ENCODE measurements at regions not wholly inside any gene's neighbourhood (a gene's known extent, or its start where the extent isn't known, plus 50 kb on each side); places are given as distances from the start of the nearest gene placed in this dataset.
"Not testable (repeated sequence)": the region's sequence is repeated elsewhere in the genome, so short reads cannot be mapped to it uniquely, and the experiment has no call there.

DNA sequence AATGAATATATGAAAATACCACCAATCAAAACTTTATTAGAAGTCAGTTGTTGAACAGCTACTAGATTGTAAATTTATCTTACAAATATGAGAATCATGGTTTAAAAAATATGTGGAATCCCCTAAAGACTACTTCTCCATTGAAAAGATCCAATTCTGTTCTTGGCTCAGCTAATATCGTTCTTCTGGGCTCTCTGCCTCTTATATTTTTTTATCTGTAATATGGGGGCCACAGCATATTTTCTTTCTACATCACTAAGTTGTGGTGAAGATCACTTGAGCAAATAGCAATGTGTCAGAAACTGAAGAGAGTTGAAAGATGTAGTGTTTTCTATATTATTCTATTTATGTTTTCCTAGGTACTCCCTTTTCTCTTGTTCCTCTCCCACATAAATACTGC, 198.1 kb downstream of the FZD1 start:
- Histone ChIP-seq H3K36me3 (ENCODE audit: control insufficient read depth, insufficient read depth, low read length) (no peaks in the 10 kb centered on the region), H3K9me3 (ENCODE audit: control insufficient read depth, insufficient read depth, low read depth, low read length) (peaks cover 2% of the 10 kb centered on the region; the same call in 1 of the 2 replicates), H3K4me1 (ENCODE audit: control insufficient read depth, insufficient read depth, low read length) (no peaks in the 10 kb centered on the region), H3K27me3 (ENCODE audit: control insufficient read depth, insufficient read depth, low read length) (no peaks in the 10 kb centered on the region), H3K9ac (ENCODE audit: low read length) (no peak overlapping the region), H3K27ac (ENCODE audit: low read depth, low read length) (no peak overlapping the region), H3K4me3 (ENCODE audit: low read depth, low read length) (no peak overlapping the region)

GRCh38 chr7:91463330-91463729, 199.1 kb downstream of the FZD1 start:
- Histone ChIP-seq H3K36me3 (ENCODE audit: control insufficient read depth, insufficient read depth, low read length) (no peaks in the 10 kb centered on the region), H3K4me1 (ENCODE audit: control insufficient read depth, insufficient read depth, low read length) (no peaks in the 10 kb centered on the region), H3K9me3 (ENCODE audit: control insufficient read depth, insufficient read depth, low read depth, low read length) (no peaks in the 10 kb centered on the region), H3K27me3 (ENCODE audit: control insufficient read depth, insufficient read depth, low read length) (no peaks in the 10 kb centered on the region), H3K27ac (ENCODE audit: low read depth, low read length) (no peak overlapping the region), H3K9ac (ENCODE audit: low read length) (no peak overlapping the region), H3K4me3 (ENCODE audit: low read depth, low read length) (no peak overlapping the region)

- no peak overlapping the region for H3K9ac ChIP-seq (ENCODE audit: low read length)
- H3K4me3 ChIP-seq (ENCODE audit: low read depth, low read length): no peak overlapping the region
- no peaks in the 10 kb centered on the region for H3K27me3 ChIP-seq (ENCODE audit: control insufficient read depth, insufficient read depth, low read length)
- no peaks in the 10 kb centered on the region for H3K4me1 ChIP-seq (ENCODE audit: control insufficient read depth, insufficient read depth, low read length)
- no peaks in the 10 kb centered on the region for H3K9me3 ChIP-seq (ENCODE audit: control insufficient read depth, insufficient read depth, low read depth, low read length)
- no peak overlapping the region for H3K27ac ChIP-seq (ENCODE audit: low read depth, low read length)
- no peaks in the 10 kb centered on the region for H3K36me3 ChIP-seq (ENCODE audit: control insufficient read depth, insufficient read depth, low read length)
Measured at GRCh38 chr7:91465595-91466061, 201.4 kb downstream of the FZD1 start.

DNA sequence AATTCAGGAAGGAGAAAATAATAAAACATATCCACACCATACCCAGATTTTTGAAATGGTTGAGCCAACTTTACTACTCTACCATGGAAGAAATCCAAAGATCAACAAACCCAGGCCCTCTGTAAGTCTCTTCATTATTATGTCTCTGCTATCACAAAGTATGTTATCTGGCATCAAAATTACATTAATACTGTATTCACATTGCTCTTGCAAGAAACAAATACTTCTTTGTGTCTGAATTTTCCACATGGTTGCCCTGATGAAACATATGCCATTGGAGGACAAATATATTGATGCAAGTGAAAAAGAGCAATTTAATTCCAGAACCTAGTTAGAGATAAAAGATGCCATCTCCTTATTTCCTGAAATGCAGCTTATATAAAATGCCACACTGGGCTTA, 204.0 kb downstream of the FZD1 start:
- Histone ChIP-seq H3K4me1 (ENCODE audit: control insufficient read depth, insufficient read depth, low read length) (no peaks in the 10 kb centered on the region), H3K9ac (ENCODE audit: low read length) (no peak overlapping the region), H3K27me3 (ENCODE audit: control insufficient read depth, insufficient read depth, low read length) (no peaks in the 10 kb centered on the region), H3K4me3 (ENCODE audit: low read depth, low read length) (no peak overlapping the region), H3K9me3 (ENCODE audit: control insufficient read depth, insufficient read depth, low read depth, low read length) (no peaks in the 10 kb centered on the region; the same call in 1 of the 2 replicates), H3K36me3 (ENCODE audit: control insufficient read depth, insufficient read depth, low read length) (no peaks in the 10 kb centered on the region), H3K27ac (ENCODE audit: low read depth, low read length) (no peak overlapping the region)

GRCh38 chr7:91473619-91474018, 209.4 kb downstream of the FZD1 start:
- no peak overlapping the region for H3K9ac ChIP-seq (ENCODE audit: low read length)
- H3K27ac ChIP-seq (ENCODE audit: low read depth, low read length): no peak overlapping the region
- H3K9me3 ChIP-seq (ENCODE audit: control insufficient read depth, insufficient read depth, low read depth, low read length): peaks cover 12% of the 10 kb centered on the region; the same call in 1 of the 2 replicates
- no peaks in the 10 kb centered on the region for H3K27me3 ChIP-seq (ENCODE audit: control insufficient read depth, insufficient read depth, low read length)
- no peaks in the 10 kb centered on the region for H3K36me3 ChIP-seq (ENCODE audit: control insufficient read depth, insufficient read depth, low read length)
- H3K4me3 ChIP-seq (ENCODE audit: low read depth, low read length): no peak overlapping the region
- H3K4me1 ChIP-seq (ENCODE audit: control insufficient read depth, insufficient read depth, low read length): no peaks in the 10 kb centered on the region

GRCh38 chr7:91474074-91474473, 209.8 kb downstream of the FZD1 start:
- Histone ChIP-seq H3K4me1 (ENCODE audit: control insufficient read depth, insufficient read depth, low read length) (no peaks in the 10 kb centered on the region), H3K9ac (ENCODE audit: low read length) (no peak overlapping the region), H3K27ac (ENCODE audit: low read depth, low read length) (no peak overlapping the region), H3K36me3 (ENCODE audit: control insufficient read depth, insufficient read depth, low read length) (no peaks in the 10 kb centered on the region), H3K27me3 (ENCODE audit: control insufficient read depth, insufficient read depth, low read length) (no peaks in the 10 kb centered on the region), H3K9me3 (ENCODE audit: control insufficient read depth, insufficient read depth, low read depth, low read length) (peaks cover 12% of the 10 kb centered on the region; the same call in 1 of the 2 replicates), H3K4me3 (ENCODE audit: low read depth, low read length) (no peak overlapping the region)

DNA sequence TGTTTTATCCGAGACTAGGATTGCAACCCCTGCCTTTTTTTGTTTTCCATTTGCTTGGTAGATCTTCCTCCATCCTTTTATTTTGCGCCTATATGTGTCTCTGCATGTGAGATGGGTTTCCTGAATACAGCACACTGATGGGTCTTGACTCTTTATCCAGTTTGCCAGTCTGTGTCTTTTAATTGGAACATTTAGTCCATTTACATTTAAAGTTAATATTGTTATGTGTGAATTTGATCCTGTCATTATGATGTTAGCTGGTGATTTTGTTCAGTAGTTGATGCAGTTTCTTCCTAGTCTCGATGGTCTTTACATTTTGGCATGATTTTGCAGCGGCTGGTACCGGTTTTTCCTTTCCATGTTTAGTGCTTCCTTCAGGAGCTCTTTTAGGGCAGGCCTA, 216.2 kb downstream of the FZD1 start:
- not testable (repeated sequence) for H3K4me3 ChIP-seq (ENCODE audit: low read depth, low read length); H3K4me1 ChIP-seq (ENCODE audit: control insufficient read depth, insufficient read depth, low read length); H3K36me3 ChIP-seq (ENCODE audit: control insufficient read depth, insufficient read depth, low read length); H3K27me3 ChIP-seq (ENCODE audit: control insufficient read depth, insufficient read depth, low read length); H3K9me3 ChIP-seq (ENCODE audit: control insufficient read depth, insufficient read depth, low read depth, low read length); H3K27ac ChIP-seq (ENCODE audit: low read depth, low read length); H3K9ac ChIP-seq (ENCODE audit: low read length)

DNA sequence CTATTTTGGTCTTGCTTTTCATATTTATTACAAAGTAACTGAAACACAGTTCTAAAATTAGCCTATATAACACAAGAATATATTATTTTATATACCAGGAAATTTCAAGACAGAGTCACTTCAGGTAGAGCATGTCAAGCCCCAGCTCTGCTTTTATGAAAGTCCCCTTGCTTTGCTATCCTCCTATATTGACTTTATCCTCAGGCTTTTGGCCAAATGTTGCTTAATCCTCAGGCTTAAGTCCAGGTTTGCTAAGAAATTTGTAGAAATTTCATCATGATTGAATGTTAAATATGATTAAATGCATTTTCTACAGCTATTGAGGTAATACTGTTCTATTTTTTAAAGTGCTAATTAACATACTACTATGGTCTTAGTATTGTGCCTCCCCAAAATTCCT, 227.6 kb downstream of the FZD1 start:
- H3K9me3 ChIP-seq (ENCODE audit: control insufficient read depth, insufficient read depth, low read depth, low read length): no peaks in the 10 kb centered on the region
- H3K27ac ChIP-seq (ENCODE audit: low read depth, low read length): no peak overlapping the region
- no peak overlapping the region for H3K4me3 ChIP-seq (ENCODE audit: low read depth, low read length)
- no peak overlapping the region for H3K9ac ChIP-seq (ENCODE audit: low read length)
- no peaks in the 10 kb centered on the region for H3K4me1 ChIP-seq (ENCODE audit: control insufficient read depth, insufficient read depth, low read length)
- no peaks in the 10 kb centered on the region for H3K36me3 ChIP-seq (ENCODE audit: control insufficient read depth, insufficient read depth, low read length)
- no peaks in the 10 kb centered on the region for H3K27me3 ChIP-seq (ENCODE audit: control insufficient read depth, insufficient read depth, low read length)

- no peaks in the 10 kb centered on the region for H3K4me1 ChIP-seq (ENCODE audit: control insufficient read depth, insufficient read depth, low read length)
- H3K27me3 ChIP-seq (ENCODE audit: control insufficient read depth, insufficient read depth, low read length): no peaks in the 10 kb centered on the region
- no peak overlapping the region for H3K4me3 ChIP-seq (ENCODE audit: low read depth, low read length)
- no peak overlapping the region for H3K9ac ChIP-seq (ENCODE audit: low read length)
- H3K36me3 ChIP-seq (ENCODE audit: control insufficient read depth, insufficient read depth, low read length): no peaks in the 10 kb centered on the region
- H3K9me3 ChIP-seq (ENCODE audit: control insufficient read depth, insufficient read depth, low read depth, low read length): no peaks in the 10 kb centered on the region
- H3K27ac ChIP-seq (ENCODE audit: low read depth, low read length): no peak overlapping the region
Measured at GRCh38 chr7:91492317-91492716, 228.1 kb downstream of the FZD1 start.

DNA sequence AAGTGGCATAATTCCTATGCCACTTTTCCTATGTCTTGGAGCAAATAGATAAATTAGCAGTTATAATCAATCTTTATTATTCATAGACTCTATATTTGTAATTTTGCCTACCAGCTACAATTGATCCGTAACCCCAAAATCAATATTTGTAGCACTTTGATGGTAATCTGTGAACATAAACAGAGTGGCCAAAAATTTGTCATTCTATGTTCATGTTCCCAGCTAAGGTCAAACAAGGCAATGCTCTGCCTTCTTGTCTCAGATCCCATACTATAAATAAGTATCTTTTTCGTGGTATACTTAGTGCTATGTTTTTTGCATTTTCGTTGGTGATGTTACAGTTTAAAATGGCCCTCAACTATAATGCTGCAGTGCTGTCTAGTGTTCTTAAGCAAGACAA, 228.5 kb downstream of the FZD1 start:
- Histone ChIP-seq H3K9ac (ENCODE audit: low read length) (no peak overlapping the region), H3K27me3 (ENCODE audit: control insufficient read depth, insufficient read depth, low read length) (no peaks in the 10 kb centered on the region), H3K4me1 (ENCODE audit: control insufficient read depth, insufficient read depth, low read length) (no peaks in the 10 kb centered on the region)

DNA sequence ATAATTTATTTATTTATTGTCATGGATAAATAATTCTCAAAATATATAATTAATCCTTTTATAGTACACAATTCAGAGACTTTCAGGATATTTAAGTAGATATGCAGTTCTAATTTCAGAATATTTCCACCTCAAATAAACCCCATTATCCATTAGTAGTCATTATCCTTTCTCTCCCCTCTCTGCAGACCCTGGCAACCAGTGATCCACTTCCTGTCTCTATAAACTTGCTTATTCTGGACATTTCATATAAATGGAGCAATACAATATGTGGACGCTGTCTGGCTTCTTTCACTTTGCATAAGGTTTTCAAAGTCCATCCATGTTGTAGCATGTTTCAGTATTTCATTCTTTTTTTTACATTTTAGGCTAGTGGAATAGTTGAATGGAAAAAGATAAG, 230.2 kb downstream of the FZD1 start:
- H3K27ac ChIP-seq (ENCODE audit: low read depth, low read length): no peak overlapping the region
- H3K27me3 ChIP-seq (ENCODE audit: control insufficient read depth, insufficient read depth, low read length): no peaks in the 10 kb centered on the region
- no peak overlapping the region for H3K9ac ChIP-seq (ENCODE audit: low read length)
- no peaks in the 10 kb centered on the region for H3K4me1 ChIP-seq (ENCODE audit: control insufficient read depth, insufficient read depth, low read length)
- H3K4me3 ChIP-seq (ENCODE audit: low read depth, low read length): no peak overlapping the region
- no peaks in the 10 kb centered on the region for H3K36me3 ChIP-seq (ENCODE audit: control insufficient read depth, insufficient read depth, low read length)
- no peaks in the 10 kb centered on the region for H3K9me3 ChIP-seq (ENCODE audit: control insufficient read depth, insufficient read depth, low read depth, low read length)

More for the DNA sequence above, 228.5 kb downstream of the FZD1 start:
- Histone ChIP-seq H3K27ac (ENCODE audit: low read depth, low read length) (no peak overlapping the region), H3K4me3 (ENCODE audit: low read depth, low read length) (no peak overlapping the region), H3K36me3 (ENCODE audit: control insufficient read depth, insufficient read depth, low read length) (no peaks in the 10 kb centered on the region), H3K9me3 (ENCODE audit: control insufficient read depth, insufficient read depth, low read depth, low read length) (no peaks in the 10 kb centered on the region)

DNA sequence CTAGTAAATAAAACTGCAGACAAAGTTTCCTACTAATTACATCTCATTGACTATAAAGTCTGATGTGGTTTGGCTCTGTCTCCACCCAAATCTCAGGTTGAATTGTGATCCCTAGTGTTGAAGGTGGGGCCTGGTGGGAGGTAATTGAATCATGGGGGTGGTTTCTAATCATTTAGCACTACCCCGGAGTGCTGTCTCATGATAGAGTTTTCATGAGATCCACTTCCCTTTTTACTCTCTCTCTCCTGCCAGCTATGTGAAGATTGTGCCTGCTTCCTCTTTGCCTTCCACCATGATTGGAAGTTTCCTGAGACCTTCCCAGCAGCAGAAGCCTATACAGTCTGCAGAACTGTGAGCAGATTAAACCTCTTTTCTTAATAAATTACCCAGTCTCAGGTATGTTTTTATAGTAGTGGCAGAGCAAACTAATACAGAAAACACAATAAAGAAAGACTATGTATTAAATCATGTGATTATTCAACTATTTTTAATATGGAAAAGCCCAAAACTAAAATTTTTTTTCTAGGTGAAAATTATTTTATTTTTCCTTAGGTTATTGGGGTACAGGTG, 232.1 kb downstream of the FZD1 start:
- H3K9ac ChIP-seq (ENCODE audit: low read length): no peak overlapping the region
- H3K27me3 ChIP-seq (ENCODE audit: control insufficient read depth, insufficient read depth, low read length): no peaks in the 10 kb centered on the region

More for the DNA sequence above, 232.1 kb downstream of the FZD1 start:
- Histone ChIP-seq H3K36me3 (ENCODE audit: control insufficient read depth, insufficient read depth, low read length) (no peaks in the 10 kb centered on the region), H3K4me1 (ENCODE audit: control insufficient read depth, insufficient read depth, low read length) (no peaks in the 10 kb centered on the region), H3K9me3 (ENCODE audit: control insufficient read depth, insufficient read depth, low read depth, low read length) (no peaks in the 10 kb centered on the region), H3K27ac (ENCODE audit: low read depth, low read length) (no peak overlapping the region), H3K4me3 (ENCODE audit: low read depth, low read length) (no peak overlapping the region)
